CD8-positive, alpha-beta memory T cell (primary cell): ENCODE measurements at regions not wholly inside any gene's neighbourhood (a gene's known extent, or its start where the extent isn't known, plus 50 kb on each side); places are given as distances from the start of the nearest gene placed in this dataset.
"Not testable (repeated sequence)": the region's sequence is repeated elsewhere in the genome, so short reads cannot be mapped to it uniquely, and the experiment has no call there.

Source experiments
- CTCF ChIA-PET: fragments of 350-600 bp; sonication (Branson Sonifier 250); formaldehyde crosslinking; loops from one replicate; lab custom pipeline; 2021; ENCODE audit warnings: antibody characterized with exemption; lab: Charles Lee
- POLR2A ChIA-PET: fragments of 350-600 bp; sonication (Branson Sonifier 250); formaldehyde crosslinking; loops from one replicate; lab custom pipeline; 2021; ENCODE audit warnings: antibody characterized with exemption; lab: Charles Lee
- DNase-seq, 5 donors: peaks; one replicate each; pipeline versions ENCODE4 v3.0.0 to v3.0.0-alpha.2; 2020 to 2022; ENCODE audit warnings: mixed read lengths in 1 of 5
- H3K27ac ChIP-seq: one replicate; pipeline ENCODE4 v1.7.0; 2013; ENCODE audit warnings: low read depth, mild to moderate bottlenecking, low read length, moderate library complexity
- H3K27me3 ChIP-seq: 2 replicates; pipeline ENCODE4 v1.7.0; 2013; ENCODE audit warnings: low read length, mild to moderate bottlenecking; ENCODE audit not compliant: insufficient read depth, poor library complexity, severe bottlenecking
- H3K36me3 ChIP-seq: 2 replicates; pipeline ENCODE4 v1.7.0; 2013; ENCODE audit warnings: mild to moderate bottlenecking, low read length, moderate library complexity; ENCODE audit not compliant: insufficient read depth
- H3K4me1 ChIP-seq: 2 replicates; pipeline ENCODE4 v1.7.0; 2013; ENCODE audit warnings: mild to moderate bottlenecking, low read length, moderate library complexity; ENCODE audit not compliant: insufficient read depth
- H3K4me3 ChIP-seq: 2 replicates; pipeline ENCODE4 v1.7.0; 2013; ENCODE audit warnings: mild to moderate bottlenecking, low read length
- H3K9me3 ChIP-seq: 2 replicates; pipeline ENCODE4 v1.7.0; 2013; ENCODE audit warnings: mild to moderate bottlenecking, low read length
- H3K27ac Mint-ChIP-seq, 8 donors: one replicate each; pipeline ENCODE4 v1.8.0; 2020 to 2021; ENCODE audit warnings: mixed read lengths in 8 of 8, mild to moderate bottlenecking in 6 of 8, inconsistent platforms in 3 of 8, moderate library complexity in 3 of 8
- H3K27me3 Mint-ChIP-seq, 2 donors: one replicate each; pipeline ENCODE4 v1.8.0; 2020 to 2021; ENCODE audit warnings: mixed read lengths in 2 of 2, mild to moderate bottlenecking in 1 of 2, moderate library complexity in 1 of 2
- H3K36me3 Mint-ChIP-seq, 3 donors: one replicate each; pipeline ENCODE4 v1.8.0; 2020 to 2021; ENCODE audit warnings: mixed read lengths in 3 of 3, inconsistent platforms in 1 of 3, mild to moderate bottlenecking in 1 of 3
- H3K4me1 Mint-ChIP-seq, 3 donors: one replicate each; pipeline ENCODE4 v1.8.0; 2020 to 2021; ENCODE audit warnings: mixed read lengths in 3 of 3, inconsistent platforms in 1 of 3, mild to moderate bottlenecking in 1 of 3
- H3K4me3 Mint-ChIP-seq, 7 donors: one replicate each; pipeline ENCODE4 v1.8.0; 2020 to 2021; ENCODE audit warnings: mixed read lengths in 7 of 7, mild to moderate bottlenecking in 6 of 7, moderate library complexity in 4 of 7, inconsistent platforms in 2 of 7
- H3K9me3 Mint-ChIP-seq, 5 donors: one replicate each; pipeline ENCODE4 v1.8.0; 2020 to 2022; ENCODE audit warnings: mixed read lengths in 5 of 5, mild to moderate bottlenecking in 3 of 5, moderate library complexity in 2 of 5, inconsistent platforms in 1 of 5

DNA sequence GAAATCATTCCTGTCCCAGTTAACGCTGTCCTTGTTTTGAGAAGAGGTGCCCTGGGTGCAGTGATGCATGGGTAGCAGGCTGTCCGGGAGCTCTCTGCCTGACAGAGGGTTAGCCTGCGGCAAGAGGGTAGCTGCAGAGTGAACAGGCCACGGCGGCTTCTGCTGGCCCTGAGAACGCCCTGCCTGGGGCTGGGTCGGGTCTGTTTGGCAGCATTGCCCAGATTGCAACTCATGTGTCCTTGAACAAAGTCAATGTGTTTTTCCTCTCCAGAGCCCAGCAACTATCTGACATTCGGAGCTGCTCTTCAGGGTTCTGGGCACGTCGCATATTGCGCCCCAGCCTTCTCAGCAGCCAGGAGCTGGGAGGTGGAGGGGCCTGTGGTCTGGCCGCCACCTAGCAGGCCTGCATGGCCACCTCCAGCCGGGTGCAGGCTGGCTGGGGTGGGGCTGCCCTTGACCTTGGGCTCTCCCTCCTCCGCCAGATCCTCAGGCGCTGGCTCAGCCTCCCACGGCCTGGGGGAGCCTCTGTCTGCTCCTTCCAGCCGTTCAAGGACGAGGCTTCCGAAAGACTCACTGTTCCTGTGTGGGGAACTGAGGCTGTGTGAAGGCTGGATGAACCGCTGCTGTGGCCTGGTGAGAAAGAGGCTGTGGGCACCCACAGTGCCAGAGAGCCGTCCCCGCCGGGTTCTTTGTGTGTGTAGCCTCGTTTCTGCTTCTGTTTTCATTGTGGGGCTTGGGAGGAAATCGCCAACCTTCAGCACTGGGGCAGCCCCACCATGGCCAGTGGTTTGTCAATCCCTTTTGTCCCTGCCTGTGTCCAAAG lies 146.7 kb downstream of the NPIPB11 start:
- DNase-seq, H3K27ac ChIP-seq, H3K9me3 ChIP-seq, H3K27me3 Mint-ChIP-seq, POLR2A ChIA-PET, H3K4me3 Mint-ChIP-seq, H3K27me3 ChIP-seq, H3K9me3 Mint-ChIP-seq, H3K4me3 ChIP-seq, CTCF ChIA-PET, H3K36me3 ChIP-seq, H3K27ac Mint-ChIP-seq, H3K4me1 ChIP-seq, H3K4me1 Mint-ChIP-seq: not testable (repeated sequence)
- H3K36me3 Mint-ChIP-seq, result peaks cover 0 to 12% (median 5%) of the 10 kb centered on the region in 3 donors

DNA sequence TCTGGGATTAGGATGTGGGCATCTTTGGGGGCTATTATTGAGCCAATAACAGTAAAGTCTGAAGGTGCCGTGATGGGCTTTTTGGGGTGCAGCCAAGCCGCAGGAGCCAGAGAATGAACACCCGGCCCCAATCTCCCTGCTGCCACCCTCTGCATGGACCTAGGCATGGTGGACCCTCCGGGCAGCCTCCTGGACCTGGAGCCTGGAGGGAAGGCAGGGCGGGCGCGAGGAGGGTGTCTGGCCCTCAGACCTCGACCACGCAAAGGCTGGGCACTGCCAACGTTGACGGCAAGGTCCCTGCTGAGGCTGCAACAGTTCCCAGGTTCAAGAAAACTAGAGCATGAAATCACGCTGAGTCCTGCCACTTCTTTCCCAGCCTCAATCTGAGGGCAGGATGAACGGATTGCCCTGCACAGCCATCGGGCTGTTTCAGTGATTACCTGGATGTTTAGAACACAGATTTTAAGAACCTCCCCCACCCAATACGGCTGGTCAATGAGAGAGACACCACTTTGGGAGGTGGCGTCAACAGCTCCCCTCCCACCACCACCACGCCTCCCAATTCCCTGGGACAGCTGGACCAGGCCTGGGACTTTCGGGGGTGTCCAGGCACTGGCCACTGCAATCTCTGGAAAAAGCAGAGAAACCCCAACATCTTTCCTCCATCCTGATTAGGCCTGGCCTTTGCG lies 147.4 kb downstream of the NPIPB11 start:
- DNase-seq, H3K27me3 ChIP-seq, CTCF ChIA-PET, H3K4me1 Mint-ChIP-seq, H3K4me1 ChIP-seq, H3K27ac ChIP-seq, H3K27me3 Mint-ChIP-seq, H3K9me3 ChIP-seq, H3K4me3 ChIP-seq, POLR2A ChIA-PET, H3K4me3 Mint-ChIP-seq, H3K36me3 ChIP-seq, H3K9me3 Mint-ChIP-seq, H3K27ac Mint-ChIP-seq: not testable (repeated sequence)
- peaks cover 0 to 12% (median 5%) of the 10 kb centered on the region in 3 donors for H3K36me3 Mint-ChIP-seq

DNA sequence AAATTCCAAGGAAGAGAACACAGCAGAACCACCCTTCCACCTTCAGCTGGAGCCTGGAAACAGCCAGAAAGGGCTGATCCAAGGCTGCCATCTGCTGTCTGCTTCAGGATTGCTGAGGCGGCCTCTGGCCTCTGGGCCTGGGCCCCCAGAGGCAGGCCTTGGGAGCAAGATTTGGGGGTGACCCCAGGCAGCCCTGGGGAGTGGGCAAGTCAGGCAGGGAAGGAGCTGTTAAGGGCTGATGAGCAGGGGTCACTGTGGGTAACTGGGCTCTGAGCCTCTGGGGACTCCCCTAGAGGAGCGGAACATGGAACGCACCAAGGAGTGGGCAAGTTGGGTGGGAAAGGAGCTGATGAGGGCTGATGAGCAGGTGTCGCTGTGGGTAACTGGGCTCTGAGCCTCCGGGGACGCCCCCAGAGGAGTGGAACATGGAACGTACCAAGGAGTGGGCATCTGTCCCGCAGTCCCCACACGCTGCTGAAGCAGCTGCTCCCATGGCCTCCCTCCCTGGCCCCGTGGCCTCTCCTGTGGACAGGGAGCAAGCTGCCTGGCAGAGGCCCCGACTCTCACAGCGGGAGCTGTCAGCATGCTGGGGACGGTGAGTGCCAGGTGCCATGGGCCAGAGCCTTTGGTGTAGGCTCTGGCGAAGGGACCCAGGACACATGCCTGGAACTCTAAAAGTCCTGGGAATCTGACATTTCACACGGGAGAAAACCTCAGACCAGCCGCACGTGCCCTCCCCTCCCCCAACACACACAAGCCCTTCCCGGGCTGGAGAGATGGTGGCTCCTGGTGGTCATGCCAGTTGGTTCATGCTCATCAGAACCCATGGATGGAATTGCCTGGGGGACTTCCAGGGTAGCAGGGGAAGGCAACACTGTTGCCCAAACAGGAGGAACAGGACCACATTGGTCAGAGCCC lies 148.8 kb downstream of the NPIPB11 start:
- H3K9me3 ChIP-seq, H3K27me3 ChIP-seq, H3K4me3 ChIP-seq, H3K4me3 Mint-ChIP-seq, DNase-seq, H3K4me1 ChIP-seq, H3K36me3 Mint-ChIP-seq, CTCF ChIA-PET, H3K4me1 Mint-ChIP-seq, H3K27ac ChIP-seq, H3K27me3 Mint-ChIP-seq, POLR2A ChIA-PET, H3K9me3 Mint-ChIP-seq, H3K36me3 ChIP-seq: not testable (repeated sequence)
- peak overlapping the region in 1 of 8 donors; percentile 86 for H3K27ac Mint-ChIP-seq

DNA sequence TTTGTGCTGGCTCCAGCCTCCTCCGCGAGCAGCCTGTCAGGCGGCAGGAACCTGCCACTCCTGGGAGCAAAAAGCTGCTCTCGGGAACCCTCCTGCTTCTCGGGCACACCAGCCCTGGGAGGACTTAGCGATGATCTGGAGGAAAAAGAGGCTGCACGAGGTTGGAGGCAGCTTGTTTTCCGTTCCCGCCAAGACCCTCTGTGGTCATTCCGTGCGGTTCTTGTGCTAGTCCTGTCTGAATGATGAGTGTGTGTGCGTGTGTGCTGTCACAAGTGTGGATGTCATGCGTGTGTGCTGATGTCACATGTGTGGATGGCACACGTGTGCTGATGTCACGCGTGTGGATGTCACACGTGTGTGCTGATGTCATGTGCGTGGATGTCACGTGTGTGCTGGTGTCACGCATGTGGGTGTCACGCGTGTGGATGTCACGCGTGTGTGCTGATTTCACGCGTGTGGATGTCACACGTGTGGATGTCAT lies 150.0 kb downstream of the NPIPB11 start:
- Mint-ChIP-seq H3K4me3 (no peak overlapping the region), H3K27me3 (no peaks in the 10 kb centered on the region), H3K27ac (peak overlapping the region in 1 of 8 donors; percentile 82), H3K36me3 (peaks cover 0 to 16% (median 2%) of the 10 kb centered on the region in 3 donors), H3K9me3 (no peaks in the 10 kb centered on the region), H3K4me1 (no peaks in the 10 kb centered on the region)
- Histone ChIP-seq H3K36me3 (no peaks in the 10 kb centered on the region), H3K9me3 (no peaks in the 10 kb centered on the region), H3K27me3 (no peaks in the 10 kb centered on the region), H3K27ac (no peak overlapping the region), H3K4me3 (no peak overlapping the region), H3K4me1 (no peaks in the 10 kb centered on the region)
- no peak for DNase-seq
- ChIA-PET POLR2A (no interaction called here), CTCF (no interaction called here)

DNA sequence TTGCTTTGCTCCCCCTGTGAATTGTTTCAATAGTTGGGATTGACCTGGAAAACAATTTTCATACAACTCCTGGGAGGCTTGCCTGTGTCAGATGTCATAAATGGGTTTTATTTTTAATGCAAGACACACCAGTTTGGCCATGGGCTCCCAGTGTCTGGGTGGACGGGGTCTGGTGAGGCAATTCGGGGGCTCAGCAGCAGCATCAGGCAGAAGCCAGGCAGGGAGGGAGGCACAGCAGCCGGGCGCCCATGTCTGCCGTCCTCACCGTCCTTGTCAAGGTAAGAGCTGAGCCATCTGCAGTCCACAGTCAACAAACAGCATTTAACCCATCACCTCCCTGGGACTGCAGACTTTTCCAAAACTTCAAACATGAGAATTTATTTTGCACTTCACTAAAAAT lies 150.6 kb downstream of the NPIPB11 start:
- H3K9me3 ChIP-seq, CTCF ChIA-PET, H3K4me1 Mint-ChIP-seq, H3K27ac Mint-ChIP-seq, H3K36me3 ChIP-seq, H3K27me3 ChIP-seq, H3K27me3 Mint-ChIP-seq, DNase-seq, H3K4me3 Mint-ChIP-seq, H3K4me1 ChIP-seq, H3K4me3 ChIP-seq, H3K27ac ChIP-seq, POLR2A ChIA-PET, H3K9me3 Mint-ChIP-seq: not testable (repeated sequence)
- H3K36me3 Mint-ChIP-seq, result peaks cover 0 to 20% (median 0%) of the 10 kb centered on the region in 3 donors

DNA sequence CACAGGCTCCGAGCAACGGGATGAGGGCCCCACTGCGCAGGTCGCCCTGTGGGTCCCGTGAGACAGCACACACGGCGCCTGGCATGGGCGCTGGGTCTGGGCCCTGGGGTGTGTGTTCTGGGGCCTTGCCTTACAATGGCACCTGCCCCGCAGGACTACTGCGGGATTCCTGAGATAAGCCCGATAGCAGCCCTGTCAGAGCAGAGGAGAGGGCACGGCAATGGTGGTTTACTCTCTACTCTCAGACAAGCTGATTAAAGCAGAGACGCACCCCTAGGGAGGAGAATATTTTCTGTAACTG lies 151.1 kb downstream of the NPIPB11 start:
- POLR2A ChIA-PET, H3K36me3 ChIP-seq, H3K27ac Mint-ChIP-seq, H3K4me1 ChIP-seq, H3K9me3 Mint-ChIP-seq, H3K4me3 Mint-ChIP-seq, H3K4me1 Mint-ChIP-seq, CTCF ChIA-PET, H3K27me3 ChIP-seq, H3K27me3 Mint-ChIP-seq, H3K9me3 ChIP-seq, DNase-seq, H3K4me3 ChIP-seq, H3K27ac ChIP-seq: not testable (repeated sequence)
- peaks cover 0 to 23% (median 0%) of the 10 kb centered on the region in 3 donors for H3K36me3 Mint-ChIP-seq

GRCh38 chr16:29254676-29255495 lies 151.6 kb downstream of the NPIPB11 start:
- H3K27ac Mint-ChIP-seq, result peak overlapping the region in 1 of 8 donors; percentile 59
- Histone ChIP-seq H3K4me1 (no peaks in the 10 kb centered on the region), H3K36me3 (no peaks in the 10 kb centered on the region), H3K27ac (no peak overlapping the region), H3K4me3 (no peak overlapping the region), H3K9me3 (no peaks in the 10 kb centered on the region), H3K27me3 (no peaks in the 10 kb centered on the region)
- H3K36me3 Mint-ChIP-seq, result peaks cover 0 to 23% (median 0%) of the 10 kb centered on the region in 3 donors
- H3K4me1 Mint-ChIP-seq, result no peaks in the 10 kb centered on the region
- H3K27me3 Mint-ChIP-seq, result no peaks in the 10 kb centered on the region
- POLR2A ChIA-PET, result no interaction called here
- H3K9me3 Mint-ChIP-seq, result no peaks in the 10 kb centered on the region
- no peak overlapping the region for H3K4me3 Mint-ChIP-seq
- DNase-seq, result no peak
- CTCF ChIA-PET, result no interaction called here
